GM21825 (cell line): ENCODE measurements at regions not wholly inside any gene's neighbourhood (a gene's known extent, or its start where the extent isn't known, plus 50 kb on each side); places are given as distances from the start of the nearest gene placed in this dataset.

Experiments used
- ATAC-seq: cut with Tn5 transposase; IDR thresholded peaks from one replicate; pipeline ENCODE4 v1.9.1; 2021; ENCODE audit warnings: mild to moderate bottlenecking, moderate library complexity; ENCODE audit not compliant: unreplicated experiment

DNA sequence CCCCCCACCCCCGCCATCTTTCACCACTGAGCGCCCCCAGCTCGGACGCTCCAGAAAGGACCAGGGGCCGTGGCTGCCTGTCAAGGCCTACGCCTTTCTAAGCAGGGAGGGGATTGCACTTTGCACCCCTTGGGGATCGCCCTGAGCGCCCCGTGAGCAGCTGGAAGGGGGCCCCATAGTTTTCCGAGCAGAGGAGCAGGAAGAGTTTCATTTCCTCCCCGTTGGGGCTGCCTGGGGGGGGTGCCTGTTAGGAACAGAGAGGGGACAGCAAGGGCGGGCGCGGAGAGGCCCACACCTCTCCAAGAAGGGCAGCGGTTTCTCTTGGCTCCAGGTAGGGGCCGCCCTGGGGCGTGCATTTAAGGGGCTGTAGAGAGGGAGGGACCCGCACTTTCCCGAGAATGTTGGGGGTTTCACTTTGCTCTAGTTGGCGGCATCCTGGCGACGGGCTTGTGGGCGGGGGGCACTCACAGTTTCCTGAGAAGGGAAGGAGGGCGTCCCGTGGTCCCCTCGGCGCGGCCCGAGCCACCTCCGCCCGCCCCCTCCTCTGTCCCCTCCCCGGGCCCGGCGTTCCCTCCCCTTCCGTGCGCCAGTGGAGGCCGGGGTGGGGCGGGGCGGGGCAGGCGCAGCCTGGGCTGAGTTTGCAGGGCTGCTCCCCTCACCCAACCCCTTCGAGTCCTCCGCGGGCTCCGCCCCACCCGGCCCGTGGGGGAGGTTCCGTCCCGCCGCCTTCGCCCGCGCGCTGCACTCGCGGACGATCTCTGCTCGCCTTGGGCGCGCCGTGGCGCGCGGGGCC is 82.3 kb upstream of the CD99 start:
- peak; percentile 92 for ATAC-seq

DNA sequence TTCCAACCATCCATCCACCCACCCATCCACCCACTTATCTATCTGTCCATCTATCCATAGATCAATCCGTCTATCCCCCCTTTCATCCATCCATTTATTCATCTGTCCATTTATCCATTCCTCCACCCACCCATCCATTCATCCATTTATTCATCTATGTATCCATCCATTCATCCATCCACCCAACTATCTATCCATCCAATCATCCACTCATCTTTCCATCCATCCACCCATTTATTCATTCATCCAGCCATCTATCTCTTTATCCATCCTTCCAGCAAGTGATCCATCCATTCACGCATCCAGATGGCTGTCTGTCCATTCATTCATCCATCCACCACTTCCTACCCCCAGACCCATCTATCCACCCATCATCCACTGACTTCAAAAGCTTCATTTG is 84.0 kb upstream of the CD99 start:
- ATAC-seq: no peak

DNA sequence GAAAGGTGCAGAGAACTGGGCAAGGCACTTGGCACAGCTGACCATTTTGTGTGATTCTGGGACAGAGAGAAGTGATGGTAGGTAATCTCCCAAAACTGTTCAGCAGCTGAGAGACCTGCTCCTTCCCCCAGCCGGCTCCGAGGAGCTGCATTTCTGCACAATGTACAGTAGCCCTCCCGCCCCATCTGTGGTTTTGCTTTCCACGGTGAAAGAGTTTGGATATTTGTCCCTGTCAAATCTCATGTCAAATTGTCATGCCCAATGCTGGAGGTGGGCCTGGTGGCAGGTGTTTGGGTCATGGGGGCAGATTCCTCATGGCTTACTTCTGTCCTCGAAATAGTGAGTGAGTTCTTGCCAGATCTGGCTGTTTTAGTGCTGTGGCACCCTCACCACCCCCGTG is 90.5 kb upstream of the CD99 start:
- ATAC-seq: no peak

GRCh38 chrX:2596555-2597255 is 94.4 kb upstream of the CD99 start:
- ATAC-seq: no peak

GRCh38 chrX:2596045-2596444 is 95.0 kb upstream of the CD99 start:
- no peak for ATAC-seq

- no peak for ATAC-seq
These were observed 94.5 kb upstream of the DHRSX start for GRCh38 chrX:2595258-2595657.

- no peak for ATAC-seq
These were observed 93.7 kb upstream of the DHRSX start for GRCh38 chrX:2594491-2594890.

- ATAC-seq: no peak
These were observed 91.5 kb upstream of the DHRSX start for GRCh38 chrX:2592279-2592678.

GRCh38 chrX:2589186-2590020 is 88.6 kb upstream of the DHRSX start:
- ATAC-seq: no peak

- no peak for ATAC-seq
These were observed 87.3 kb upstream of the DHRSX start for GRCh38 chrX:2588049-2588448.

GRCh38 chrX:2587146-2587545 is 86.4 kb upstream of the DHRSX start:
- no peak for ATAC-seq

DNA sequence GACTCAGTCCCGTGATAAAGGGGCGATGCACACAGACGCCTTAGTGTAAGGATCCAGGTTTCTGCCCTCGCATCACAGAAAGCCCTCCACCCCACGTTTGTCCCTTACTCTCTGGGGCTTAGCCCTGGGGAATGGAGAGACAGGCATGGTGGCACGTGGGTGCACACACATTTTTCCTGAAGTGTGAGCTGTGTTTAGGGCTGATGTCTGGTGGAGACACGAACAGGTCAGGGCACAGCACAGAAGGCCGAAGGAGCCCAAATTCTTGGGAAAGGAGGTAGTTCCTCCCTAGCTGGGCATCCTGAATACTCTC is 84.3 kb upstream of the DHRSX start:
- ATAC-seq: no peak

- ATAC-seq: no peak
These were observed 83.7 kb upstream of the DHRSX start for GRCh38 chrX:2584251-2585157.

DNA sequence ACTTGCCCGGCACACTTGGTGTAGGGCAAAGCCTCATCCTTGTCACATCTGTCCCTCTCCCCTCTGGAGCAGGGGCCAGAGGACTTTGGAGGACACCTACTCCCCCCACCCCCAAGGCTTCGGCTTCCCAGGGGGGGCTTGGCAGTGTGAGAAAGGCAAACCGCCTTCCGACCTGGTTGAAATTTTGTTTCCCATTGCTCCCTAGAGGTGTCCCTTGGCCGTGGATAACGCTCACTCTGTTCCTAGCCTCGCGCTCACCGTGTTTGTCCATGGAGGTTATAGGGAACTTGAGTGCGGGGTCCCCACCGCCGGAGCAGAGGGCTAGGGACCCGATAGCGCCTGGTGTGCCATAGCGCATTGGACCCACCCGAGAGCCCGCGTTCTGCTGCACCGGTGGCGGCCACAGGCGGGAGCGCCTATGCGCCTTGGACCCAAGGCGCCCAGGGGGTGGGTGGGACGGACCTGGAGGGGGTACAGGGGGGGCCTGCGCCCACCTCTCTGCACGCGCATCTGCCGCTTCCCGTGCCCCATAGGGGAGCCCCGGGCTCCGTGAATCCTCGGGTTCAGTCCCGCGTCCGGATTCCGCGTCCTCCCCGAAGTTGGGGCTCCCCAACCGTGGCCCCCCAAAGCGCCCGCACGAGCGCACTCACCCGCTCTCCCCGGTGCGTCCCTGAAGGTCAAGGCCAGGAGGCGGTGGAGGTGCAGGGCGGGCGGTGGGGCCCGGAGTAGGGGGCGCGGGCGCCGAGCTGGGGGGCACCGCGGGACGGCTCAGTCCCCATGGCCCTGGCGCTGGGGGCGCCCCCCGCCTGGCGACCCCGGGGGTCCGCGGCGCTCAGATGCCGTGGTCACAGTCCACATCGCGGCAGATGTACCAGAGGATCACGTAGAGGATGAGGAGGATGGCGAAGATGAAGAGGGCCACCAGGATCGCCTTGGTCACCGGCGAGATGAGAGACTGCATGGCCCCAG is 82.7 kb upstream of the DHRSX start:
- no peak for ATAC-seq

DNA sequence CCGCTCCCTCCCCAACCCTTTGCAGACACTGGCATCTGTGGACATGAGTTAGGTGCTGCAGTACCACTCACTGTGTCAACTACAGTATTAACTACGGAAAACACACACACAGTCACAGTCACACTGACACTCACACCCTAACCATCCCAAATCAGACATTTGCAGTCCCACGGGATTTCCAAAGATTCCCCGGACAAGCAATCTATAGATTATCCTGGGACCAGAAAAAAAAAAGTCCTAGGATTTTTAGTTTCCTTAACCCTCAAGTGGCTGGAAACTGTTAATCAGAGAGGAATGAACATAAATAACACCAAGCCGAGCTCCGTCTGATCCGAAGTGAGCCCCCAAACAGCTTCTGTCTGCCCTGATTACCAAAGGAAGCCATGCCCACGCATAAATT is 81.9 kb upstream of the DHRSX start:
- no peak for ATAC-seq

DNA sequence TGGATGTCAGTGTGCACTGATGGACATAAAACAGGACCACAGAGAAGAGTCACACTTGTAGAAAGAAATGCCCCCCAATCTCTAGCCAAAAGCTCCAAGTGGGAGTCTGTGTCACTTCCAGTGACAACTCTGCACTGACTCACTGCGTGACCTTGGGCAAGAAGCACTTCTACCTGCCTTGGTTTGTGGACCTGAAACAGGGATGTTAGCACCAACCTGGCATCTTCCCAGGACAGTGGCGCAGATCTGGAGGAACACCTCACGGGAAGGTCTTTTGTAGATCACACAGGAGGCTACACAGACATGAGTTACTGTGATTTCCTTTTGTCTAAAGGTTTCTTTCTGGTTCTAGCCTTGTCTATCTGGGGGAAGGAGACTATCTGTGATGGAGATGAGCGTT is 80.5 kb upstream of the DHRSX start:
- ATAC-seq: no peak

- no peak for ATAC-seq
These were observed 78.1 kb upstream of the DHRSX start for GRCh38 chrX:2578864-2579263.

GRCh38 chrX:2577844-2578466 is 77.2 kb upstream of the DHRSX start:
- no peak for ATAC-seq

GRCh38 chrX:2576793-2577192 is 76.0 kb upstream of the DHRSX start:
- ATAC-seq: no peak
